Forelimb muscle (tissue), 1 donor: ENCODE measurements at regions not wholly inside any gene's neighbourhood (a gene's known extent, or its start where the extent isn't known, plus 50 kb on each side); places are given as distances from the start of the nearest gene placed in this dataset.

Experiments used
- DNase-seq: peaks from one replicate; pipeline ENCODE4 v3.0.0-alpha.2; 2013; ENCODE audit warnings: low read depth

- DNase-seq: no peak
Observed at GRCh38 chr14:97264516-97265230, 467.5 kb downstream of the VRK1 start.

GRCh38 chr14:97266653-97267052 is 469.5 kb downstream of the VRK1 start:
- no peak for DNase-seq

GRCh38 chr14:97267509-97267908 is 470.3 kb downstream of the VRK1 start:
- no peak for DNase-seq

DNA sequence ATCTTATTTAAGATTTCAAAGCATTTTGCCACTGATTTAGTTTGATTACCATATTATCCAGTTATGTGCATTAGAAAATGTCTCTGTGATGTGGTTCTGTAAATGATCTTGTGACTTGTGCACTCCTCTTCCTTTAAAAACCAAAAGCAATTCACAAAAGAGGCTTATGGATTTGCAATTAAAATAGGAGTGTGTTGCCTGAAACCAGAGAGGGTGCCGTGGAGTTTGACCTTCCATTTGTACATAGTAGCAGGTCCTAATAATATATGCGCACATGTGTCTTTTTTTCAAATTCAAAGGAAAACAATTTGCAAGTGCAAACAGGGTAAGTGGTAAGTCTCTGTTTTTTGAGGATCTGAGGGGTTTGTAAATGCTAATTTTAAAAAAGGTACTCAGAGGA is 470.9 kb downstream of the VRK1 start:
- no peak for DNase-seq

- no peak for DNase-seq
Observed at GRCh38 chr14:97270308-97270707, 473.1 kb downstream of the VRK1 start.

DNA sequence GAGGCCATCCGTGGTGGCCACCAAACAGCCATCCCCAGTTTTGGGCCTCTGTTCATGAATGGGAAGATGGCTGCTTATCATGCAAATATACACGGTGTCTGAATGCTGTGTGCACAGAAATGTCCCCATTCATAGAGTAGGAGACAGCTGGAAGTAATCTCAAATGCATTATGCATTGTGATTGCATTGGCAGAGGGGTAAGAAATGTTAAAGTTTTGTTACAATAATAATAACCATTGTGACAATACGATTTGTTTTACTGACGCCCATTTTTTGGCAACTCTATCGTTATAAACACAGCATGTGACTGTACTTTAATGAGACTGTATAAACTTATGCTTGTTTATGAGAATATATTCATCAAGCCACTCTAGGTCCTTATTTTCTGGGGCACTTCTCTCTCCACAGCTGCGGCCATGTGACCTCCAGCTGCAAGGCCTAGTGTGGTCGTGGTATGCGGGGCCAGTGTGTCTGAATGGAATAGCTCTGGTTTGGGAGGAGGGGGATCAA is 474.3 kb downstream of the VRK1 start:
- no peak for DNase-seq

GRCh38 chr14:97273540-97273939 is 476.4 kb downstream of the VRK1 start:
- DNase-seq: no peak

- DNase-seq: no peak
Observed at GRCh38 chr14:97274626-97275025, 477.4 kb downstream of the VRK1 start.

- no peak for DNase-seq
Observed at GRCh38 chr14:97275276-97275675, 478.1 kb downstream of the VRK1 start.

DNA sequence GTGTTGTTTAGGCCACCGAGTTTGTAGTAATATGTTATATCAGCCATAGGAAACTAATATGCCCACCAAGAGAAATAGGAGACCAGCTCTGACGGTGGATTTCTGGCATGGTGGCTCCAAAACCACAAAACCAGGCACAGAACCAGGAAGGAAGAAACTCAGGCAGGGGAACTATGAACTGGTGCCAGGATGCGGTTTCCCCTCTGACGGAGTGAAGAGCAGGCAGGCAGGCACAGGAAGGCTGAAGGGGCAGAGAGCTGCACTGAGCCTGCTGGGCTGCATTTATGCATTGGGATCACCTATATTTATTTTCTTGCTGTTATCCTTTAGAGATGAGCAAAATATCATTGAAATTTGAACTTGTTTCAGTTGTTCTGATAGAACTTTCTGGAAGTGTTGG is 479.4 kb downstream of the VRK1 start:
- DNase-seq: no peak

DNA sequence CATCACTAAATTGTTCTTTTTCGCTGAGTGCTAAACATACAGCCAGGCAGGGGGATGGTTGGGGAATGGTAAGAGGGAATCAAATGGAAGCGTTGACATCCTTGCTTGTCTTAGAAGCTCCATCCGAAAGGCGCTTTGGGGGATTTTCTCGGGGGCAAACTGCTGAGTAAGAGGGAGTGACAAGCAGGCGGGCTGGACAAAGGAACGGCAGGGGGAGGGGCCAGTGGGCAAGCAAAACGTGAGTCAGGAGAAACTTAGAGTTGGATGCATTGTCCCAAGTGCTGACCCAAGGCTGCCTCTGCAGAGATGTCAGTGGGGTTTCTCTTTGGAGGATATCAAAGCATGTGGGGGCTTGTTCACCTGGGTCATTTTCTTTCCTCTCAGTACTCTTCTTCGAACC is 480.5 kb downstream of the VRK1 start:
- DNase-seq: no peak

DNA sequence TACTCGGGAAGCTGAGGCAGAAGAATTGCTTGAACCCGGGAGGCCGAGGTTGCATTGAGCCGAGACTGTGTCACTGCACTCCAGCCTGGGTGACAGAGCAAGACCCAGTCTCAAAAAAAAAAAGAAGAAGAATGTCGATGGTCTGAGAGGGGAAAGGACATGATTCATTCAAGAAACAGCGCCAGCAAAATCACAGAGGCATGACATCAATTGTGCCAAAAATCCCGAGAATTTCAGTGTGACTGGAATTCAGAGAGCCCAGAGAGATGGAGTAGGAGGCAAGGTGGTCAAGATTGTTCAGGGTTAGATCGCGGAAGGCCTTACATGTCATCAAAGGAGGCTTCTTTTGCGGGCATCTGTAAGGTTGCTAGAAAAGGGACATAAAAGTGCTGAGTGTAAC is 483.3 kb downstream of the VRK1 start:
- DNase-seq: no peak

DNA sequence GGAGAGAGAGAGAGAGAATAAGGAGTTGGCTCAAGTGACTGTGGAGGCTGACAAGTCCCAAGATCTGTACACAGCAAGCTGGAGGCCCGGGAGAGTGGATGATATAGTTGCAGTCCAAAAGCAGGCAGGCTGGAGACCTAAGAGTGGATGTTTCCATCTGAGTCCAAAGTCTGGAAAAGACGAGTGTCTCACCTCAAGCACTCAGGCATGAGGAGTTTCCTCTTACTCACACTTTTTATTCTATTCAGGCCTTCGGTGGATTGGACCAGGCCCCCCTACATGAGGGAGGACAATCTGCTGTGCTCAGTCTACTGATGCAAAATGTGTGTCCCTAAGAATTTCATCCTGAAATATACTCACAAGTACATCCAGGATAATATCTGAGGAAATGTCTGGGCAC is 484.6 kb downstream of the VRK1 start:
- no peak for DNase-seq

DNA sequence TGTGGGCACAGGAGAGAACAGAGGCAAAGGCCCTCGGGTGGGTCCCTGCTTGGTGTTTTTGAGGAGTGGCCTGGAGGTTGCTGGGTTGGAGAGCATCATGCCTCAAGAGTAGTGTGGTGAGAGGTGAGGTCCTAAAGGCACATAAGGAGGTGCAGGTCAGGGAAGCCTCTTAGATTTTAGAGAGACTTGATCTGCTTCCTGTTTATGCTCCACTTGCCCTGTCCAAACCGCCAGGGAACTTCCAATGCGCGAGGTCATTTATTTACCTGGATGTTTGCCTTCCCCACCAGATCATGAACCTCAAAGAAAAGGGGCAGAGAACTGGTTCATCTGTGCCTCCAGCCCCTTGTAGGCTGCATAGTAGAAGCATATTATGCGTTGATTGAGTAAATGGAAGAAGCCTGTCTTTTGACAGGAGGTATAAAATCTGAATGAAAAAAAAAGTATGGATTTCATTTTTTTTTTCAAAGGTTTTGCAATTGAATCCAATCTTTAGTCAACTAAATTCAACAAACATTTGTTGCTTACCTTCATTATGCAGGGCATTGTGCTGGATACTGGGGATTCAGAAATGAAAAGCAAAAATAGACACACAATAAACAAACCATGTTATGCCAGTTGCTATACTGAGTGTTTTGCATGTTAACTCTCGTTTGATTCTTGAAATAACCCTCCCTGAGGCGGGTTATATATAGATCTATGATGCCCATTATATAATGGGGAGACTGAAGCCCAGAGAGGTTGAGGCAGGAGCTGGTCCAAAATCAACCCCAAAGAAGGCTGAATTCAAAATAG is 485.2 kb downstream of the VRK1 start:
- no peak for DNase-seq

- DNase-seq: no peak
Observed at GRCh38 chr14:97283005-97283403, 485.8 kb downstream of the VRK1 start.

- DNase-seq: no peak
Observed at GRCh38 chr14:97283426-97283825, 486.2 kb downstream of the VRK1 start.

DNA sequence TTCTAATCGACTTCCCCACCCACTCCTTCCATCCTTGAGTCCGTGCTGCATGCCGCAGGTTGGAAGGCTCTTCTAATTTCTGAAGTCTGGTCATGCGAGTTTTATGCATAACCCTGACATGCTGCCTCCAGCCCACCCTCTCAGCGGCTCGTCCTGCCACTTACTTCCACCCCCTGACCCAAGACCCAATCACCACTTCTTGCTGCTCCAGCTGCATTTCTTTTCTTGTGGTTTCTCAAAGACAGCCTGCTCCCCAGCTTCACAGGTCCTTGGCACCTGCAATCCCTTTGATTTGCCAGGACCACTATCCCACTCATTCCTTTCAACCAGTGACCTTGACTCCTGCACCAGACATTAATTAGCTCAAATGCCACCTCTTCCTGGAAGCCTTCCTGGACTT is 486.7 kb downstream of the VRK1 start:
- DNase-seq: no peak

DNA sequence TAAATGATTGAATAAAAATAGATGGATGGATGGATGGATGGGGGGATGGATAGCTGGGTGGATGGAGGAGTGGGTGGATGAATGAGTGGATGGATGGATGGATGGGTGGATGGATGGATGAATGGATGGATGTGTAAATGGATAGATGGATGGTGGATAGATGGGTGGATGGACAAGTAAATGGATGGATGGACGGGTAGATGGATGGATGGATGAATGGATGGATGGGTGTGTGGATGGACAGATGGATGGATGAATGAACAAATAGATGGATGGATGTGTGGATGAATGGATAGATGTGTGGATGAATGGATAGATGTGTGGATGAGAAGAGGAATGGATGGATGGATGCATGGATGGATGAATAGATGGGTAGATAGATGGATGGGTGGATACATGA is 490.8 kb downstream of the VRK1 start:
- DNase-seq: no peak

DNA sequence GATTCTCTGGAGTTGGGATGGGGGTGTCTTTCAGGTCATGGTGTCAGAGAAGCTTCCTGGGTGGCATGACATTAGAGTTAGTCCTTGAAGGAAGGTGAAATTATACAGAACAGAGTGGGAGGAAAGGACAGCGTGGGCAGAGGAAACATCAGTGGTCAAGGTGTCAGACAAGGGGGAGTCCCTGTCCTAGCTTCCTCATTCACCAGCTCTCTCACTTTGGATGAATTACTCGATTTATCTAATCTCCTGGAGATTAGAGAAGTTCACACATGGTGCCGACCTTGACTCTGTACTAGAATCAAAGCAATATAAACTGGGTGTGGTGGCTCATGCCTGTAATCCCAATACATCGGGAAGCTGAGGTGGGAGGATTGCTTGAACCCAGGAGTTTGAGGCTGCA is 492.9 kb downstream of the VRK1 start:
- DNase-seq: no peak

GRCh38 chr14:97290977-97291376 is 493.8 kb downstream of the VRK1 start:
- no peak for DNase-seq

DNA sequence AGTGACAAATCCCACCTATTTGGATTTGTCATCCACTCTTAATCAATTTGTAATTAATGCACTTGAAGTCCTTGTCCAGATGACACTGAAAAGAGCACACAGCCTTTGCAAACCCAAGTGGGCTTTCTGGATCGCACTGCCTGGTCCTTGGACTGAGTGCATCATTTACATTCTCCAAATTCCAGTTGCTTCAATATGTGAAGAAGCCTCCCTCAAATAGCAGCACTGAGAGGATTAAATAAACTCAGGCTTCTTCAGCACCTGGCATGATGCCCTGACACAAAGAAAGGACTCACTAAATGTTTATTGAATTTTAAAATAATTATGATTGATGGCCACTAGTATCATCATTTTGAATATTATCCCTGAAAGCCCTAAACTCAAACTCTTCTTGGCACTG is 496.5 kb downstream of the VRK1 start:
- DNase-seq: no peak

- no peak for DNase-seq
Observed at GRCh38 chr14:97295108-97295710, 498.0 kb downstream of the VRK1 start.

- no peak for DNase-seq
Observed at GRCh38 chr14:97296176-97296575, 499.0 kb downstream of the VRK1 start.
